GM12878 (cell line): ENCODE measurements at regions not wholly inside any gene's neighbourhood (a gene's known extent, or its start where the extent isn't known, plus 50 kb on each side); places are given as distances from the start of the nearest gene placed in this dataset.

Experiments used
- CREB1 ChIP-seq: IDR thresholded peaks from 2 replicates; pipeline ENCODE4 v1.6.1; 2012; ENCODE audit warnings: low read depth, mild to moderate bottlenecking, inconsistent platforms
- CTCF ChIP-seq, 3 experiments: IDR thresholded peaks in 2 of 3; conservative IDR thresholded peaks in 1 of 3; 2 replicates each; pipeline ENCODE4 v1.5.1; 2011; ENCODE audit warnings: low read depth in 3 of 3, low read length in 3 of 3, mild to moderate bottlenecking in 3 of 3, control low read depth in 2 of 3, moderate library complexity in 2 of 3, inconsistent platforms in 1 of 3, mixed read lengths in 1 of 3; ENCODE audit not compliant: control insufficient read depth in 2 of 3, insufficient read depth in 1 of 3; ENCODE audit errors: extremely low read depth in 1 of 3
- EP300 ChIP-seq, 2 experiments: fragments of 150-350 bp in 1 of 2; IDR thresholded peaks; 2 replicates each; pipeline ENCODE4 v1.6.1; 2011 to 2012; ENCODE audit warnings: low read depth in 2 of 2, low read length in 2 of 2, borderline replicate concordance in 1 of 2, improper control_type of control experiment in 1 of 2, inconsistent platforms in 1 of 2; ENCODE audit not compliant: control insufficient read depth in 1 of 2
- HDAC2 ChIP-seq: fragments of 200-600 bp; sonication (generic); IDR thresholded peaks from 2 replicates; pipeline ENCODE4 v1.6.1; 2017
- KDM1A ChIP-seq: fragments of 200-600 bp; sonication (generic); IDR thresholded peaks from 2 replicates; pipeline ENCODE4 v1.6.1; 2016; ENCODE audit warnings: borderline replicate concordance
- POLR2AphosphoS2 ChIP-seq: IDR thresholded peaks from 2 replicates; pipeline ENCODE4 v1.6.1; 2011; ENCODE audit warnings: low read depth, mild to moderate bottlenecking, low read length, improper control_type of control experiment, moderate library complexity
- TCF7 ChIP-seq: IDR thresholded peaks from 2 replicates; pipeline ENCODE4 v1.6.1; 2014; ENCODE audit warnings: antibody characterized with exemption, borderline replicate concordance
- ZBTB4 ChIP-seq: fragments of 450-650 bp; formaldehyde crosslinking; IDR thresholded peaks from 2 replicates; pipeline ENCODE4 v1.4.0; 2022; ENCODE audit warnings: mild to moderate bottlenecking, moderate library complexity

- TF ChIP-seq CREB1 (no peak), CTCF (IDR thresholded peaks at IDR 0.05 in 2 of 3, conservative IDR thresholded peaks at IDR 0.05 in 1 of 3; ENCODE audit: control insufficient read depth in 2 of 3, extremely low read depth in 1 of 3, insufficient read depth in 1 of 3, low read depth in 3 of 3, low read length in 3 of 3) (no peak), ZBTB4 (CRISPR knock-in tag) (no peak), POLR2AphosphoS2 (no peak), TCF7 (no peak), KDM1A (no peak), HDAC2 (no peak), EP300 (IDR thresholded peaks at IDR 0.05; ENCODE audit: borderline replicate concordance in 1 of 2, control insufficient read depth in 1 of 2, low read depth in 2 of 2, low read length in 2 of 2) (no peak)
Measured at GRCh38 chrX:147573266-147573665, 338.5 kb upstream of the FMR1 start.
